ENCODE measurements at regions not wholly inside any gene's neighbourhood (a gene's known extent, or its start where the extent isn't known, plus 50 kb on each side); places are given as distances from the start of the nearest gene placed in this dataset.

GRCh38 chr3:104632947-104633346 is 733.8 kb upstream of the ALCAM start:
- no peaks in the 10 kb centered on the region for H3K79me2 ChIP-seq (ENCODE audit: control insufficient read depth, insufficient read depth, low read length)
- no peak overlapping the region for H3K4me3 ChIP-seq (ENCODE audit: control insufficient read depth in 2 of 3, extremely low read depth in 1 of 3, insufficient read depth in 2 of 3, low read depth in 1 of 3, low read length in 3 of 3)
- H3K36me3 ChIP-seq (ENCODE audit: control insufficient read depth in 2 of 2, extremely low read depth in 1 of 2, insufficient read depth in 2 of 2, low read length in 2 of 2), result no peaks in the 10 kb centered on the region
- no peak overlapping the region for H3K27ac ChIP-seq (ENCODE audit: control insufficient read depth, insufficient read depth, low read length)
- H4K20me1 ChIP-seq (ENCODE audit: control insufficient read depth, extremely low read depth, insufficient read depth, low read length), result no peaks in the 10 kb centered on the region
- no peak overlapping the region for H2AFZ ChIP-seq (ENCODE audit: control insufficient read depth, low read length)
- TF ChIP-seq EZH2 (IDR thresholded peaks at IDR 0.05; ENCODE audit: low read length) (no peak), CTCF (optimal IDR thresholded peaks at IDR 0.05 in 1 of 3, IDR thresholded peaks at IDR 0.05 in 1 of 3, conservative IDR thresholded peaks at IDR 0.05 in 1 of 3; ENCODE audit: extremely low read depth in 1 of 3, insufficient read depth in 2 of 3, low read length in 3 of 3) (no peak)
- H3K4me2 ChIP-seq (ENCODE audit: control insufficient read depth, extremely low read depth, insufficient read depth, low read depth, low read length), result no peak overlapping the region
- H3K9ac ChIP-seq (ENCODE audit: control insufficient read depth, extremely low read depth, insufficient read depth, low read length), result no peak overlapping the region
- peaks cover 4% of the 10 kb centered on the region for H3K9me3 ChIP-seq (ENCODE audit: control insufficient read depth, low read depth, low read length)
- peaks cover 17% of the 10 kb centered on the region for H3K4me1 ChIP-seq (ENCODE audit: control insufficient read depth, extremely low read depth, insufficient read depth, low read length)
- dilution Hi-C loops (cut with MboI; ENCODE audit: extremely low pct_ligation_motif_present, low sequenced_read_pairs), result no loop called here
- DNase-seq (ENCODE audit: low read depth, low spot score) (no peak), FAIRE-seq (no peak)
- H3K27me3 ChIP-seq (ENCODE audit: control insufficient read depth, extremely low read depth, insufficient read depth, low read length), result no peaks in the 10 kb centered on the region
- no peaks in the 10 kb centered on the region for H3K9me1 ChIP-seq (ENCODE audit: control insufficient read depth, extremely low read depth, insufficient read depth, low read length)

GRCh38 chr3:104635872-104636580 is 730.7 kb upstream of the ALCAM start:
- no peak overlapping the region for H2AFZ ChIP-seq (ENCODE audit: control insufficient read depth, low read length)
- no peak overlapping the region for H3K27ac ChIP-seq (ENCODE audit: control insufficient read depth, insufficient read depth, low read length)
- no peaks in the 10 kb centered on the region for H3K79me2 ChIP-seq (ENCODE audit: control insufficient read depth, insufficient read depth, low read length)
- no peak overlapping the region for H3K4me3 ChIP-seq (ENCODE audit: control insufficient read depth in 2 of 3, extremely low read depth in 1 of 3, insufficient read depth in 2 of 3, low read depth in 1 of 3, low read length in 3 of 3)
- H3K36me3 ChIP-seq (ENCODE audit: control insufficient read depth in 2 of 2, extremely low read depth in 1 of 2, insufficient read depth in 2 of 2, low read length in 2 of 2), result no peaks in the 10 kb centered on the region
- H3K4me1 ChIP-seq (ENCODE audit: control insufficient read depth, extremely low read depth, insufficient read depth, low read length), result no peaks in the 10 kb centered on the region
- peak in 2 of 3 experiments; percentile 12 to 21 for TF ChIP-seq CTCF (optimal IDR thresholded peaks at IDR 0.05 in 1 of 3, IDR thresholded peaks at IDR 0.05 in 1 of 3, conservative IDR thresholded peaks at IDR 0.05 in 1 of 3; ENCODE audit: extremely low read depth in 1 of 3, insufficient read depth in 2 of 3, low read length in 3 of 3)
- TF ChIP-seq EZH2 (IDR thresholded peaks at IDR 0.05; ENCODE audit: low read length), result no peak
- peaks cover 2% of the 10 kb centered on the region for H3K9me3 ChIP-seq (ENCODE audit: control insufficient read depth, low read depth, low read length)
- no peaks in the 10 kb centered on the region for H4K20me1 ChIP-seq (ENCODE audit: control insufficient read depth, extremely low read depth, insufficient read depth, low read length)
- no peaks in the 10 kb centered on the region for H3K9me1 ChIP-seq (ENCODE audit: control insufficient read depth, extremely low read depth, insufficient read depth, low read length)
- H3K4me2 ChIP-seq (ENCODE audit: control insufficient read depth, extremely low read depth, insufficient read depth, low read depth, low read length), result no peak overlapping the region
- H3K27me3 ChIP-seq (ENCODE audit: control insufficient read depth, extremely low read depth, insufficient read depth, low read length), result no peaks in the 10 kb centered on the region
- DNase-seq (ENCODE audit: low read depth, low spot score), result no peak
- FAIRE-seq, result no peak
- dilution Hi-C loops (cut with MboI; ENCODE audit: extremely low pct_ligation_motif_present, low sequenced_read_pairs), result no loop called here
- H3K9ac ChIP-seq (ENCODE audit: control insufficient read depth, extremely low read depth, insufficient read depth, low read length), result no peak overlapping the region
